ENCODE measurements at regions not wholly inside any gene's neighbourhood (a gene's known extent, or its start where the extent isn't known, plus 50 kb on each side); places are given as distances from the start of the nearest gene placed in this dataset.

GRCh38 chr5:176181271-176181855 lies 56.9 kb upstream of the SIMC1 start:
- DNase-seq: no peak

GRCh38 chr5:176183321-176184074 lies 54.7 kb upstream of the SIMC1 start:
- no peak for DNase-seq

DNA sequence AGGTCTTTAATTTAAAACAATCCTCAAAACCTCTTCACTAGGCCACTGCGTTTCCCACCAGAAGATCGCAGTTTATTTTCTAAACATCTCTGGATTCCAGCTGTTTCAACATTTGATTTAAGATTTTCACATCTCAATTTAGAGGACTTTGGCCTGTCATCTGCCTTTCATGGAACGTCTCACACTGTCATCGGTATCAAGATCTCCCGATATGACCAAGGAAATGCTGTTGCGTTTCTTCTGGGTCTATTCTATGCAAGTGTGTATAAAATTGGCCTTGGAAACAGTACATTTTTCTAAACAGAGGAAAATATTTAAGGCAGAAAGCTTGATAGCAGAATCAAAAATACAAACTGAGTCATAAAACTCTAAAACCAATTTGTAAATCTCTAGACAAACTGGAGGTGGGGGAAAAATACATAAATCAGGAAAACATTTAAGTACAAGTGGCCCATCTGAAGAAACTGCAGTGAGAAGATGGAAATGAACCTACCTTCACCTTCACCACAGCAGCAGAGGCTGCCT lies 53.6 kb upstream of the SIMC1 start:
- DNase-seq: no peak

DNA sequence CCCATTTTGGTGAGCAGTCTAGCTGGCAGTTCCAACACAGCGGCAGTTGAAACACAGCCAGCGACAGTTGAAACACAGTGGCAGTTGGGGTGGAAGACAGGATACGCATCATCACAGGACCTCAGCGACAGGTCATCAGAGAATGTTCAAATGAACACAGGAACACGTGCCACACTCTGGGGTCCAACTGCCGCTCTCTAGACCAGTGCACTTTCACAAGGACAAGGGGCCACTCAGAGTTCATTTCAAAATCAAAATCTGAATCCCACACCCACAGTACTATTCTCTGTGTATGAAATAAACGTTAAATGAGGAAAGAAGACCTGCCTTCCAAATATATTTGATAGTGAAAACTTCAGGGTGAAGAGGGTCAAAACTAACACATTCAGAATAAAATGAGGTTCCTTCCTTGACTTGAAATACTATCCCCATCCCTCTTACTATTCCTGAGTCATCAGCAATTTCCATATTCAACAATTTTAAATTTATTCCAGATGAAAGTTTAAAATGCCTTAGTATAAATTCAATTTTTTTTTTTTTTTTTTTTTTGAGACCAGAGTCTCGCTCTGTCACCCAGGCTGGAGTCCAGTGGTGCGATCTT lies 53.0 kb upstream of the SIMC1 start:
- no peak for DNase-seq

DNA sequence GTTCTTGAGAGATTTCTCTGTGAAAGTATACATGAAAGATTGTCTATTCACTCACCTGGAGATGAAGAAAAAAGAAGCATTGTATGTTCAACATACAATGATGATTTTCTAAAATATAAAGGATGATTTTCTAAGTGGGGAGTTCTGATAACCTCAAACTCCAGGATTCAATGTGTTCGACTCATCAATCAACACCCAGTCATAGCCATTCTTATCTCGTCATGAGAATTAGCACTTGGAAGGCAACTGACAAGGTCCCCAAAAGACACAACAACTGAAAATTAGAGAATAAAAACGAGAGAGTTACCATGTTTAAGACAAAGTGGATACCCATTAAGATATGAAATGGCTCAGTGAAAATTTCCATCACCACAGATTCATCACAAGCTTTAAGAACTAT lies 52.1 kb upstream of the SIMC1 start:
- DNase-seq: no peak

DNA sequence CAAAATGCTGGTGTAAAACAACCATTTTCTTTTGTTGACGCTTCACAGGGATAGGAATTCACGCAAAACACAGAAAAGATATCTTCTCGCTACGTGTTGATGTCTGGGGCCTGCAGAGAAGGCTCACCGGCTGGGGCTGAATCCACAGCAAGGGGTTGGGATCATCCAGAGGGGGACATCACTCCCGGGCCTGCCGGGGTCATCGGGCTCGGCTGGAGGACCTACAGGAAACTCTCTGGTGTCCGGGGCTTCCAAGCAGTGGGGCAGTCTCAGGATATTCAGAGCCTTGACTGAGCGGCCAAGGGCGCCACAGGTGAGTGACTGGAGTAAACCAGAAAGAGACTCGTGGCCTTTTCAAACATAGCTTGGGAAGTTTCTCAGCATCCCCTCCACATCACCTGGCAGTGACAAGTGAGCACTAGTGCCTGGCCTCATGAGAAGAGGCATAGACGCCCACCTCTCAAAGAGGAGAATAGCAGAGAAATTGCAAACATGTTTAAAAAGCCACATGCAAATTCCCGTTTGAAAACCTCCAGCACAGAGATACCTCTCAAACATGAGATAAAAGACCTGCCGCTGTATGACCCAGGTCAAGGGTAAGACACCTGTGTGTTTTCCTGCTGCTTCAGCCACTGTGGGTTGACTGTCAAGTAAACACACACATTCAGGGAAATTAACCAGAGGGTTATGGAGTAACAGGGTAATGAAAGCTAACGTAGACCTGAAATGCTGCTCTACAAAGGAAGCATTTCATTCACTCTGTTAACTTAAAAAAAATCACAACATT lies 50.8 kb upstream of the SIMC1 start:
- DNase-seq: no peak

- no peak for DNase-seq
These were observed 50.1 kb upstream of the SIMC1 start for GRCh38 chr5:176188085-176188484.

All from CD4-positive, alpha-beta T cell treated with Interleukin-21 for 1 hour (primary cell).